IMR-90 (cell line): ENCODE measurements at regions not wholly inside any gene's neighbourhood (a gene's known extent, or its start where the extent isn't known, plus 50 kb on each side); places are given as distances from the start of the nearest gene placed in this dataset.

Source experiments
- ATAC-seq: fragments of 200-7000 bp; cut with Tn5 transposase; 2 replicates; pipeline ENCODE4 v1.9.1; 2020; ENCODE audit warnings: low read depth, mild to moderate bottlenecking, moderate library complexity
- BruUV-seq: library from RNA; stranded (reverse); fragments of 400-500 nt; replicated peaks from 2 replicates; lab custom pipeline; 2021; lab: Mats Ljungman, UMichigan
- CTCF ChIA-PET: fragments of 300-600 bp; formaldehyde crosslinking; extraction: SDS; loops from one replicate; lab custom pipeline; 2021; ENCODE audit warnings: antibody characterized with exemption; lab: Yijun Ruan, JAX
- POLR2A ChIA-PET: fragments of 300-600 bp; sonication (Branson Sonifier 250); formaldehyde crosslinking; loops from one replicate; lab custom pipeline; 2022; ENCODE audit warnings: antibody characterized with exemption; ENCODE audit not compliant: unreplicated experiment; lab: Charles Lee
- DNase-seq: peaks from one replicate; pipeline ENCODE4 v3.0.0; 2013
- H2AFZ ChIP-seq: replicated peaks from 2 replicates; pipeline ENCODE3; 2013; ENCODE audit warnings: low read length, mild to moderate bottlenecking; ENCODE audit not compliant: poor library complexity
- H2AK5ac ChIP-seq: 2 replicates; pipeline ENCODE4 v1.6.1; 2013; ENCODE audit warnings: low read depth, low read length, inconsistent platforms
- H2AK9ac ChIP-seq: replicated peaks from 2 replicates; pipeline ENCODE3; 2013; ENCODE audit warnings: mild to moderate bottlenecking, low read depth, low read length, moderate library complexity; ENCODE audit not compliant: poor library complexity
- H2BK120ac ChIP-seq: 2 replicates; pipeline ENCODE4 v1.6.1; 2013; ENCODE audit warnings: low read depth, low read length, inconsistent platforms
- H2BK15ac ChIP-seq: 3 replicates; pipeline ENCODE4 v1.6.1; 2013; ENCODE audit warnings: low read depth, low read length, inconsistent platforms
- H2BK20ac ChIP-seq: 2 replicates; pipeline ENCODE4 v1.6.1; 2013; ENCODE audit warnings: low read depth, mild to moderate bottlenecking, inconsistent platforms, low read length, moderate library complexity
- H2BK5ac ChIP-seq: 2 replicates; pipeline ENCODE4 v1.6.1; 2013; ENCODE audit warnings: mild to moderate bottlenecking, low read depth, low read length, inconsistent platforms; ENCODE audit not compliant: poor library complexity, severe bottlenecking
- H3K14ac ChIP-seq: replicated peaks from 2 replicates; pipeline ENCODE4 v1.6.1; 2013; ENCODE audit warnings: low read depth, low read length, inconsistent platforms
- H3K18ac ChIP-seq: 2 replicates; pipeline ENCODE4 v1.6.1; 2013; ENCODE audit warnings: low read depth, low read length, control low read depth
- H3K23ac ChIP-seq: 2 replicates; pipeline ENCODE4 v1.6.1; 2013; ENCODE audit warnings: low read depth, low read length, inconsistent platforms
- H3K27ac ChIP-seq: 2 replicates; pipeline ENCODE4 v1.5.1; 2013; ENCODE audit warnings: mild to moderate bottlenecking, control low read depth, low read length; ENCODE audit not compliant: insufficient read depth
- H3K27me3 ChIP-seq: 2 replicates; pipeline ENCODE4 v1.6.1; 2013; ENCODE audit warnings: low read length; ENCODE audit not compliant: control insufficient read depth, insufficient read depth
- H3K36me3 ChIP-seq: 2 replicates; pipeline ENCODE4 v1.6.1; 2013; ENCODE audit warnings: low read length, mixed read lengths; ENCODE audit not compliant: control insufficient read depth, insufficient read depth
- H3K4ac ChIP-seq: 2 replicates; pipeline ENCODE4 v1.6.1; 2013; ENCODE audit warnings: low read depth, low read length, inconsistent platforms
- H3K4me1 ChIP-seq: 2 replicates; pipeline ENCODE4 v1.6.1; 2013; ENCODE audit warnings: low read length, mixed read lengths; ENCODE audit not compliant: control insufficient read depth, insufficient read depth
- H3K4me2 ChIP-seq: 2 replicates; pipeline ENCODE4 v1.6.1; 2013; ENCODE audit warnings: low read depth, mild to moderate bottlenecking, control low read depth, low read length, moderate library complexity
- H3K4me3 ChIP-seq: 2 replicates; pipeline ENCODE4 v1.5.1; 2013; ENCODE audit warnings: low read depth, mild to moderate bottlenecking, control low read depth, low read length, moderate library complexity; ENCODE audit not compliant: insufficient read depth
- H3K56ac ChIP-seq: 2 replicates; pipeline ENCODE4 v1.6.1; 2013; ENCODE audit warnings: low read length, inconsistent platforms; ENCODE audit not compliant: insufficient read depth; ENCODE audit errors: extremely low read depth
- H3K79me1 ChIP-seq, 2 experiments: 2 replicates each; pipeline ENCODE4 v1.6.1; 2013; ENCODE audit warnings: low read length in 2 of 2, inconsistent platforms in 1 of 2, low read depth in 1 of 2
- H3K9ac ChIP-seq: 2 replicates; pipeline ENCODE4 v1.6.1; 2013; ENCODE audit warnings: low read depth, low read length, control low read depth
- H3K9me1 ChIP-seq: 2 replicates; pipeline ENCODE4 v1.6.1; 2013; ENCODE audit warnings: low read length, inconsistent platforms; ENCODE audit not compliant: insufficient read depth
- H3K9me3 ChIP-seq: 2 replicates; pipeline ENCODE4 v1.6.1; 2013; ENCODE audit warnings: low read length; ENCODE audit not compliant: control insufficient read depth, insufficient read depth
- H4K20me1 ChIP-seq: 2 replicates; pipeline ENCODE4 v1.6.1; 2013; ENCODE audit warnings: low read length, inconsistent platforms; ENCODE audit not compliant: insufficient read depth
- H4K5ac ChIP-seq: 2 replicates; pipeline ENCODE4 v1.6.1; 2013; ENCODE audit warnings: mild to moderate bottlenecking, low read depth, low read length, control low read depth
- H4K8ac ChIP-seq, 2 experiments: 2 replicates each; pipeline ENCODE4 v1.6.1; 2013; ENCODE audit warnings: low read depth in 2 of 2, low read length in 2 of 2, control low read depth in 1 of 2, inconsistent platforms in 1 of 2
- H4K91ac ChIP-seq: 2 replicates; pipeline ENCODE4 v1.6.1; 2013; ENCODE audit warnings: low read depth, low read length, inconsistent platforms; ENCODE audit not compliant: insufficient read depth
- BHLHE40 ChIP-seq: fragments of 150-350 bp; IDR thresholded peaks from 2 replicates; pipeline ENCODE4 v1.6.1; 2016; ENCODE audit warnings: mild to moderate bottlenecking, low read depth, low read length
- CHD1 ChIP-seq: IDR thresholded peaks from 2 replicates; pipeline ENCODE4 v1.6.1; 2012; ENCODE audit warnings: low read depth, low read length, improper control_type of control experiment
- FOS ChIP-seq: fragments of 150-350 bp; IDR thresholded peaks from 2 replicates; pipeline ENCODE4 v1.6.1; 2016; ENCODE audit warnings: low read depth, low read length
- MAFK ChIP-seq: IDR thresholded peaks from 2 replicates; pipeline ENCODE4 v1.6.1; 2012; ENCODE audit warnings: low read depth, low read length, improper control_type of control experiment
- MAZ ChIP-seq: IDR thresholded peaks from 2 replicates; pipeline ENCODE4 v1.6.1; 2012; ENCODE audit warnings: low read depth, mild to moderate bottlenecking, low read length, improper control_type of control experiment, moderate library complexity, borderline replicate concordance
- POLR2A ChIP-seq: IDR thresholded peaks from 2 replicates; pipeline ENCODE4 v1.6.1; 2012; ENCODE audit warnings: mild to moderate bottlenecking, low read depth, low read length
- SMC3 ChIP-seq: fragments of 150-350 bp; IDR thresholded peaks from 2 replicates; pipeline ENCODE4 v1.6.1; 2016; ENCODE audit warnings: low read depth, mild to moderate bottlenecking, antibody characterized with exemption, low read length, moderate library complexity
- WGBS, 2 experiments: methylation state at CpG; one replicate each; pipeline versions ENCODE4 v1.1.5 to v1.1.7; 2013; ENCODE audit warnings: missing lambda C conversion rate in 2 of 2; ENCODE audit not compliant: insufficient read length in 1 of 2; ENCODE audit errors: extremely low coverage in 2 of 2; 5-methylcytosine and 5-hydroxymethylcytosine counted together
- dilution Hi-C: fragments of 300-500 bp; cut with HindIII; formaldehyde crosslinking; loops from one replicate; pipeline ENCODE4 v1.14.3; 2018; ENCODE audit warnings: low sequenced_read_pairs; ENCODE audit not compliant: unreplicated experiment
- in situ Hi-C: fragments of 300-500 bp; cut with MboI; formaldehyde crosslinking; loops from 3 replicates; pipeline ENCODE4 v1.14.3; 2019; ENCODE audit warnings: low sequenced_read_pairs, inconsistent platforms, mixed read lengths
- intact Hi-C: fragments of 100-400 bp; cut with micrococcal nuclease; formaldehyde crosslinking; loops from 2 replicates; pipeline ENCODE4 v1.10.0; 2022

DNA sequence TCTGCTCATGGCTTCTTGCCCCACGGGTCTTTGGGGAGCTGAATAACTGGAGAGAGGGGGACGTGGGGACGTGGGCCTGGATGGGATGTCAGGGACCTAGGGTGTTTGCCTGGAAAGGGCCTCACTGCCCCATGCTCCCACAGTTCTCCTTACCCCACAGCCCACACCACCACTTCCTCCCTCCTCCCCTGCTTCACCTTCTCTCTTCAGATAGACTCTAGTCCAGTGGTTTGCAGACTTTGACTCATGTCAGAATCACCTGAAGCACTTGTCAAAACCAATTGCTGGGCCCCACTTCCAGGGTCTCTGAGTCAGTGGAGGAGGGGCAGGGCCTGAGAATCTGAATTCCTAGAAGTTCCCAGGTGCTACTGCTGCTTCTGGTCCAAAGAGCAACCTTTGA is 327.4 kb downstream of the RPS24 start:
- ATAC-seq (no peak), DNase-seq (no peak)
- H3K4me1 ChIP-seq = peaks cover 2% of the 10 kb centered on the region; the same call in 1 of the 2 replicates
- H3K27ac ChIP-seq = no peak overlapping the region
- H2BK120ac ChIP-seq = no peak overlapping the region
- H4K5ac ChIP-seq = no peak overlapping the region
- no peak overlapping the region for H4K8ac ChIP-seq
- H2AK9ac ChIP-seq = no peak overlapping the region
- no peak overlapping the region for H3K56ac ChIP-seq
- H4K91ac ChIP-seq = no peak overlapping the region
- H2AFZ ChIP-seq = no peak overlapping the region
- no peaks in the 10 kb centered on the region for H3K9me3 ChIP-seq
- H3K4me2 ChIP-seq = no peak overlapping the region
- H4K20me1 ChIP-seq = no peaks in the 10 kb centered on the region
- H3K27me3 ChIP-seq = peaks cover 60% of the 10 kb centered on the region
- H3K4ac ChIP-seq = no peak overlapping the region
- dilution Hi-C loops = no loop called here
- no TSS peak for BruUV-seq
- no peaks in the 10 kb centered on the region for H3K36me3 ChIP-seq
- no peak overlapping the region for H2BK20ac ChIP-seq
- H3K79me1 ChIP-seq = no peaks in the 10 kb centered on the region
- in situ Hi-C loops = no loop called here
- H3K4me3 ChIP-seq = no peak overlapping the region
- no peak overlapping the region for H3K23ac ChIP-seq
- no peak overlapping the region for H2BK5ac ChIP-seq
- TF ChIP-seq MAZ = no peak
- TF ChIP-seq POLR2A = no peak
- TF ChIP-seq CHD1 = no peak
- TF ChIP-seq MAFK = no peak
- TF ChIP-seq SMC3 = no peak
- TF ChIP-seq FOS = no peak
- no peak for TF ChIP-seq BHLHE40
- H2AK5ac ChIP-seq = no peak overlapping the region
- intact Hi-C loops = no loop called here
- ChIA-PET POLR2A (no interaction called here), CTCF (no interaction called here)
- H3K18ac ChIP-seq = no peak overlapping the region
- peaks cover 2% of the 10 kb centered on the region; the same call in 1 of the 2 replicates for H3K9me1 ChIP-seq
- no peak overlapping the region for H3K14ac ChIP-seq
- H2BK15ac ChIP-seq = no peak overlapping the region
- WGBS, 2 experiments = no CpG with 5 or more reads among the region's 3 CpGs
- no peak overlapping the region for H3K9ac ChIP-seq
